DMS 273 (cell line): ENCODE measurements at regions not wholly inside any gene's neighbourhood (a gene's known extent, or its start where the extent isn't known, plus 50 kb on each side); places are given as distances from the start of the nearest gene placed in this dataset.

Experiments used
- DNase-seq: peaks from one replicate; lab custom pipeline; 2025; ENCODE audit not compliant: unreplicated experiment; lab: John Stamatoyannopoulos, UW

GRCh38 chr6:133171989-133172604, 69.1 kb upstream of the EYA4 start:
- no peak for DNase-seq

- no peak for DNase-seq
Measured at GRCh38 chr6:133173276-133173675, 67.9 kb upstream of the EYA4 start.

- peak; percentile 52 for DNase-seq
Measured at GRCh38 chr6:133179481-133179880, 61.7 kb upstream of the EYA4 start.

GRCh38 chr6:133183691-133184090, 57.5 kb upstream of the EYA4 start:
- DNase-seq = no peak

- peak; percentile 58 for DNase-seq
Measured at GRCh38 chr6:133184798-133185372, 56.3 kb upstream of the EYA4 start.

- DNase-seq = no peak
Measured at GRCh38 chr6:133185731-133186130, 55.4 kb upstream of the EYA4 start.

GRCh38 chr6:133187114-133187513, 54.0 kb upstream of the EYA4 start:
- DNase-seq = no peak

GRCh38 chr6:133187657-133188453, 53.3 kb upstream of the EYA4 start:
- no peak for DNase-seq

- no peak for DNase-seq
Measured at GRCh38 chr6:133190912-133191311, 50.2 kb upstream of the EYA4 start.

- DNase-seq = no peak
Measured at GRCh38 chr6:133191323-133191722, 49.8 kb upstream of the EYA4 start.
